ENCODE measurements at regions not wholly inside any gene's neighbourhood (a gene's known extent, or its start where the extent isn't known, plus 50 kb on each side); places are given as distances from the start of the nearest gene placed in this dataset.

DNA sequence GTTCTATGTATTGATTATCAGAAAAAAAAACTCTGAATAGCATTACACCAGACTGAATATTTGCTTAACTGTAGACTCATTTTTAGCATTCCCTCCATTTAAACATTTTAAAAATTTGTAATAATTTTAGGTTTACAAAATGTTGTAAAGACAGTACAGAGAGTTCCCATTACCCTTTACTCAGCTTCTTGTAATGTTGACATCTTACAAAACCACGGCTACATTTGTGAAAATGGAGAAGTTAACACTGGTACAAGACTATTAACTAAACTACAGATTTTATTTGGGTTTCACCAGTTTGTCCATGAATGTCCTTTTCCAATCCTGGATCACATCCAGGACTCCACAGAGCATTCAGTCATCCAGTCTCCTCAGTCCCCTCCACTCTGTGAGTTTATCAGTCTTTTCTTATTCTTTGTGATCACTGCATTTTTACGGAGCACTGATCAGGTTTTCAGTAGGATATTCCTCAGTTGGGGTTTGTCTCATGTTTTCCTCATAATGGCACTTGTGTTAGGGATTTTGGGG, 130.0 kb upstream of the EEPD1 start:
- no peak for DNase-seq (ENCODE audit: low read depth)
- H3K4me3 ChIP-seq (ENCODE audit: low read depth, low read length): no peak overlapping the region
- TF ChIP-seq, protein P1, sequence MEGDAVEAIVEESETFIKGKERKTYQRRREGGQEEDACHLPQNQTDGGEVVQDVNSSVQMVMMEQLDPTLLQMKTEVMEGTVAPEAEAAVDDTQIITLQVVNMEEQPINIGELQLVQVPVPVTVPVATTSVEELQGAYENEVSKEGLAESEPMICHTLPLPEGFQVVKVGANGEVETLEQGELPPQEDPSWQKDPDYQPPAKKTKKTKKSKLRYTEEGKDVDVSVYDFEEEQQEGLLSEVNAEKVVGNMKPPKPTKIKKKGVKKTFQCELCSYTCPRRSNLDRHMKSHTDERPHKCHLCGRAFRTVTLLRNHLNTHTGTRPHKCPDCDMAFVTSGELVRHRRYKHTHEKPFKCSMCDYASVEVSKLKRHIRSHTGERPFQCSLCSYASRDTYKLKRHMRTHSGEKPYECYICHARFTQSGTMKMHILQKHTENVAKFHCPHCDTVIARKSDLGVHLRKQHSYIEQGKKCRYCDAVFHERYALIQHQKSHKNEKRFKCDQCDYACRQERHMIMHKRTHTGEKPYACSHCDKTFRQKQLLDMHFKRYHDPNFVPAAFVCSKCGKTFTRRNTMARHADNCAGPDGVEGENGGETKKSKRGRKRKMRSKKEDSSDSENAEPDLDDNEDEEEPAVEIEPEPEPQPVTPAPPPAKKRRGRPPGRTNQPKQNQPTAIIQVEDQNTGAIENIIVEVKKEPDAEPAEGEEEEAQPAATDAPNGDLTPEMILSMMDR (IDR thresholded peaks at IDR 0.05; ENCODE audit: insufficient read depth, low read length): no peak

DNA sequence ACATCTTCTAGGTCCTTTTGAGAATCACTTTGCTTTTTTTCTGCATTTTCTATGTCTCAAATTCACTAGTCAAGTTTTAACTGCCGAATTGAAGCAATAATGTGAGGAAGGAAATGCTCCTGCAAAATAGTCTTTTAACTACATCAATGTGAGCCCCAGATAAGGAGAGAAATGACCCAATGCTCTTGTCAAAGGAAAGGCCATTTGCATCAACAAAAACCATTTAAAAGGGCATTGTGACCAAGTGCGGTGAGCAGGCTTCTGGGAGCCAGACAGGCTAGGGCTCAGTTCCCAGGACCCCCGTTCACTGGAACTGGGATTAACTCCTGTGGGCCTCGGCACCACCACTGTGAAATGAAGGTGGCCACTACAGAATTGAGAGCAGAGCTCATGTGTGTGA, 127.9 kb upstream of the EEPD1 start:
- DNase-seq (ENCODE audit: low read depth): no peak
- TF ChIP-seq, protein P1 (IDR thresholded peaks at IDR 0.05; ENCODE audit: insufficient read depth, low read length): no peak

GRCh38 chr7:36029311-36029710, 123.7 kb upstream of the EEPD1 start:
- TF ChIP-seq, protein P1 (IDR thresholded peaks at IDR 0.05; ENCODE audit: insufficient read depth, low read length): no peak
- DNase-seq (ENCODE audit: low read depth): no peak
- H3K4me3 ChIP-seq (ENCODE audit: low read depth, low read length): no peak overlapping the region

More for the DNA sequence above, 127.9 kb upstream of the EEPD1 start:
- no peak overlapping the region for H3K4me3 ChIP-seq (ENCODE audit: low read depth, low read length)

DNA sequence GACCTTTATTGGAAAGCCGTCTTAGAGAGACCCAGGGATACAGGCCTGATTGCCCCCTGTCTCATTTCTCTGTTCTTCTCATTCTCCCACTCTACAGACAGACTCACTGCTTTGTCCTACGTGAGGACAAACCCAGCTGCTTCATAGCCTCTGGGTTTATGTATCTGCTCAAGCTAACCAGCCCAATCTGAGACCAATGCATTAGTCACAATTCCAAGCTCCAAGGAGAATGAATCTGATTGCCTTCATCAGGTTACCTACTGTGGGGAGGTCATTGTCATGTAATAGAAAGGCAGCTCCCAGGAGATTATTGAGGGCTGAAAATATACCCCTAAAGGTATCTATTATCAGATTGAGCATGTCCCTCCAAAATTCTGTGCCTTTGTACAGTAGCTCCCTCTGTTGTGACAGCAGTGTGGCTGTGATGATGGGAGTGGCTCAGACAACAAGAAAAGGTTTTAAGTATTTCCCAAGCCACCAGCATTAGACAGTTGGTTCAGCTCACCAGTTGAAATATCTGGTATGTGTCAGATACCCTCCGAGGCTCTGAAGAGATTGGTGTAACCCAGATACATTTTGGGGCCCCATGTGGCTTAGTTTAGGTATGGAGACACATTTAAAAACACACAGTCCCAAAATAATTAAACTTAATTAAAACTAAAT, 123.1 kb upstream of the EEPD1 start:
- no peak for DNase-seq (ENCODE audit: low read depth)
- TF ChIP-seq, protein P1 (IDR thresholded peaks at IDR 0.05; ENCODE audit: insufficient read depth, low read length): no peak
- no peak overlapping the region for H3K4me3 ChIP-seq (ENCODE audit: low read depth, low read length)

DNA sequence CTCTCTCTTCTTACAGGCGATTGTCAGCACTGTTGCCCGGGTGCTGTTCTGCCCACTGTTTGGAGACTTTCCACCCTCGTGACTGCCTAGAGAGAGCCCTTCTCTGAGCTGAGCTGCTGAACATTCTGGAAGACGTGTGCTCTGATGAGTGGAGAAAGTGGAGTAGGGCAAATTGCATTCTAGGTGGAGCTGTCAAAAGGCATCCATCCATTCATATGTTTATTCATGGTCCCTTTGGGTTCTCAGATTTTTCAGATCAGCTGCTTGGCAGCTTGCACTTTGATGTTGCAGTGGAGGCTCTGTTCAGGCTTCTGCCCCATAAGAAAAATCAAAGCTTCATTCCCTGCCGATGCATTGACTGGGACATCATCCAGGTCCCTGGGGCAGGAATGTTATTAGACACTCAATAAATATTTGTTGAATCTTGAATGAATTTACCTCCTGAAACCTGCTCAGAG, 120.7 kb upstream of the EEPD1 start:
- DNase-seq (ENCODE audit: low read depth): peak; percentile 31
- TF ChIP-seq, protein P1 (IDR thresholded peaks at IDR 0.05; ENCODE audit: insufficient read depth, low read length): no peak
- H3K4me3 ChIP-seq (ENCODE audit: low read depth, low read length): no peak overlapping the region

DNA sequence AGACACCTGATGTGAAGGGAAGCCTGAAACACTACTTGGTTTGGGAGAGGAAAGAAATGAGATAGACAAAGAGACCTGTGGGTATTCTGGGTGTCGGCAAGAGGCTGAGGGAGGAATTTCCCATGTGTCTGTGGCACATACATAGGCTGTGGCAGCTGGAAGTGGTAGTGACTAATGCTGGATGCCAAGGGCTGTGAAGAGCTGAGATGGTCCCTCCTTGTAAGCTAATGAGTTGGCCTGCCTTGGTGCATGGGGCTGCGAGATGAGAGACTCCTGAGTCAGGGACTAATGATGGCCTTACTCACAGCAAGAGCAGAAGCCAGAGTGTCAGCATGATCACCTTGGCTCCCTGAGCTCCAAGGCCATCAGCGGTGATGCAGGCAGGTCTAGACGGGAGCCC, 119.0 kb upstream of the EEPD1 start:
- H3K4me3 ChIP-seq (ENCODE audit: low read depth, low read length): no peak overlapping the region
- no peak for DNase-seq (ENCODE audit: low read depth)
- TF ChIP-seq, protein P1 (IDR thresholded peaks at IDR 0.05; ENCODE audit: insufficient read depth, low read length): no peak

Data from fibroblast of the aortic adventitia (primary cell).